Endodermal cell (in vitro differentiated cells): ENCODE measurements at regions not wholly inside any gene's neighbourhood (a gene's known extent, or its start where the extent isn't known, plus 50 kb on each side); places are given as distances from the start of the nearest gene placed in this dataset.

Source experiments
- DNase-seq: peaks from one replicate; pipeline ENCODE4 v3.0.0-alpha.2; 2017
- H3K27ac ChIP-seq: 2 replicates; pipeline ENCODE4 v1.5.1; 2013; ENCODE audit warnings: mild to moderate bottlenecking, low read depth, low read length, moderate library complexity
- H3K27me3 ChIP-seq: 2 replicates; pipeline ENCODE4 v1.6.1; 2013; ENCODE audit warnings: mild to moderate bottlenecking, low read length, moderate library complexity; ENCODE audit not compliant: insufficient read depth, control insufficient read depth, poor library complexity, severe bottlenecking
- H3K36me3 ChIP-seq: 2 replicates; pipeline ENCODE4 v1.7.0; 2013; ENCODE audit warnings: mild to moderate bottlenecking, low read length, moderate library complexity; ENCODE audit not compliant: control insufficient read depth, insufficient read depth
- H3K4me1 ChIP-seq: one replicate; pipeline ENCODE4 v1.7.0; 2013; ENCODE audit warnings: low read length; ENCODE audit not compliant: control insufficient read depth, insufficient read depth
- H3K4me3 ChIP-seq: 2 replicates; pipeline ENCODE4 v1.5.1; 2013; ENCODE audit warnings: mild to moderate bottlenecking, low read length, moderate library complexity
- H3K9ac ChIP-seq: 2 replicates; pipeline ENCODE4 v1.6.1; 2013; ENCODE audit warnings: mild to moderate bottlenecking, low read length, moderate library complexity; ENCODE audit not compliant: poor library complexity, severe bottlenecking; ENCODE audit errors: extremely low read depth
- H3K9me3 ChIP-seq: 2 replicates; pipeline ENCODE4 v1.6.1; 2013; ENCODE audit warnings: mild to moderate bottlenecking, low read length, moderate library complexity; ENCODE audit not compliant: control insufficient read depth
- H3K27ac Mint-ChIP-seq: 2 replicates; pipeline ENCODE4 v1.8.0; 2020; ENCODE audit warnings: mixed read lengths
- H3K27me3 Mint-ChIP-seq: 2 replicates; pipeline ENCODE4 v1.8.0; 2021; ENCODE audit warnings: mild to moderate bottlenecking, mixed read lengths; ENCODE audit not compliant: insufficient read depth
- H3K36me3 Mint-ChIP-seq: 2 replicates; pipeline ENCODE4 v1.8.0; 2020; ENCODE audit warnings: low read depth, mixed read lengths
- H3K4me1 Mint-ChIP-seq: 2 replicates; pipeline ENCODE4 v1.8.0; 2020; ENCODE audit warnings: mixed read lengths
- H3K4me3 Mint-ChIP-seq: 2 replicates; pipeline ENCODE4 v1.8.0; 2020; ENCODE audit warnings: mild to moderate bottlenecking, moderate library complexity, mixed read lengths
- H3K9me3 Mint-ChIP-seq: 2 replicates; pipeline ENCODE4 v1.8.0; 2020; ENCODE audit warnings: mild to moderate bottlenecking, mixed read lengths
- WGBS, 2 experiments: methylation state at CpG; one replicate each; pipeline versions ENCODE4 v1.1.5 to v1.1.7; 2013; ENCODE audit warnings: missing lambda C conversion rate in 2 of 2, mixed read lengths in 1 of 2; ENCODE audit not compliant: insufficient coverage in 1 of 2, insufficient read length in 1 of 2; 5-methylcytosine and 5-hydroxymethylcytosine counted together
- TF ChIP-seq, protein P1 (sequence below): fragments of 200-600 bp; sonication (generic); conservative IDR thresholded peaks from 2 replicates; pipeline ENCODE4 v1.5.0; 2021; ENCODE audit warnings: antibody characterized with exemption, mild to moderate bottlenecking

GRCh38 chr11:98659431-98659830, 361.3 kb upstream of the CNTN5 start:
- TF ChIP-seq, protein P1, sequence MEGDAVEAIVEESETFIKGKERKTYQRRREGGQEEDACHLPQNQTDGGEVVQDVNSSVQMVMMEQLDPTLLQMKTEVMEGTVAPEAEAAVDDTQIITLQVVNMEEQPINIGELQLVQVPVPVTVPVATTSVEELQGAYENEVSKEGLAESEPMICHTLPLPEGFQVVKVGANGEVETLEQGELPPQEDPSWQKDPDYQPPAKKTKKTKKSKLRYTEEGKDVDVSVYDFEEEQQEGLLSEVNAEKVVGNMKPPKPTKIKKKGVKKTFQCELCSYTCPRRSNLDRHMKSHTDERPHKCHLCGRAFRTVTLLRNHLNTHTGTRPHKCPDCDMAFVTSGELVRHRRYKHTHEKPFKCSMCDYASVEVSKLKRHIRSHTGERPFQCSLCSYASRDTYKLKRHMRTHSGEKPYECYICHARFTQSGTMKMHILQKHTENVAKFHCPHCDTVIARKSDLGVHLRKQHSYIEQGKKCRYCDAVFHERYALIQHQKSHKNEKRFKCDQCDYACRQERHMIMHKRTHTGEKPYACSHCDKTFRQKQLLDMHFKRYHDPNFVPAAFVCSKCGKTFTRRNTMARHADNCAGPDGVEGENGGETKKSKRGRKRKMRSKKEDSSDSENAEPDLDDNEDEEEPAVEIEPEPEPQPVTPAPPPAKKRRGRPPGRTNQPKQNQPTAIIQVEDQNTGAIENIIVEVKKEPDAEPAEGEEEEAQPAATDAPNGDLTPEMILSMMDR = no peak
- Histone ChIP-seq H3K4me1 (peaks cover 8% of the 10 kb centered on the region), H3K36me3 (no peaks in the 10 kb centered on the region), H3K9ac (no peak overlapping the region), H3K9me3 (no peaks in the 10 kb centered on the region), H3K27me3 (no peaks in the 10 kb centered on the region), H3K27ac (no peak overlapping the region), H3K4me3 (no peak overlapping the region)
- Mint-ChIP-seq H3K27me3 (no peaks in the 10 kb centered on the region), H3K9me3 (no peaks in the 10 kb centered on the region), H3K27ac (no peak overlapping the region), H3K36me3 (no peaks in the 10 kb centered on the region), H3K4me3 (no peak overlapping the region), H3K4me1 (no peaks in the 10 kb centered on the region)
- 94 to 98% methylated on average over 1 to 4 of the region's 4 CpGs for WGBS, 2 experiments
- no peak for DNase-seq

DNA sequence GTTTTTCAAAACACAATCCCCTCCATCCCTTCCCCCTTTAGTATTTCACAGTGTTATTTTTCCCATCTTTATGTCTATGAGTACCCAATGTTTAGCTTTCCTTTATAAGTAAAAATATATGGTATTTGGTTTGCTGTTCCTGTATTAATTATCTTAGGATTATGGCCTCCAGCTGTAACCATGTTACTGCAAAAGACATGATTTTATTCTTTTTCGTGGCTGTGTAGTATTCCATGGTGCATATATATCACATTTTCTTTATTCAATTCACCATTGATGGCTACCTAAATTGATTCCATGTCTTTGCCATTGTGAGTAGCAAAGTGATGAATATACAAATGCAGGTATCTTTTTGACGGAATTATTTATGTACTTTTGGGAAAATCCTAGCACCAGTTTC, 346.4 kb upstream of the CNTN5 start:
- Histone ChIP-seq H3K9ac (no peak overlapping the region), H3K4me1 (no peaks in the 10 kb centered on the region), H3K36me3 (no peaks in the 10 kb centered on the region), H3K9me3 (peaks cover 22% of the 10 kb centered on the region), H3K4me3 (no peak overlapping the region), H3K27me3 (no peaks in the 10 kb centered on the region), H3K27ac (no peak overlapping the region)
- H3K27me3 Mint-ChIP-seq = no peaks in the 10 kb centered on the region
- peaks cover 5% of the 10 kb centered on the region for H3K9me3 Mint-ChIP-seq
- no peak overlapping the region for H3K4me3 Mint-ChIP-seq
- TF ChIP-seq, protein P1 = no peak
- 100% methylated on average over 2 of the region's 2 CpGs; no CpG with 5 or more reads in 1 of the 2 experiments for WGBS, 2 experiments
- no peaks in the 10 kb centered on the region for H3K36me3 Mint-ChIP-seq
- DNase-seq = no peak
- H3K27ac Mint-ChIP-seq = no peak overlapping the region
- no peaks in the 10 kb centered on the region for H3K4me1 Mint-ChIP-seq

- Mint-ChIP-seq H3K27me3 (no peaks in the 10 kb centered on the region), H3K9me3 (peaks cover 5% of the 10 kb centered on the region), H3K36me3 (no peaks in the 10 kb centered on the region), H3K4me1 (no peaks in the 10 kb centered on the region), H3K27ac (peak overlapping the region; percentile 72), H3K4me3 (no peak overlapping the region)
- Histone ChIP-seq H3K9me3 (peaks cover 10% of the 10 kb centered on the region), H3K27ac (no peak overlapping the region), H3K4me3 (no peak overlapping the region), H3K36me3 (no peaks in the 10 kb centered on the region), H3K4me1 (no peaks in the 10 kb centered on the region), H3K9ac (no peak overlapping the region), H3K27me3 (no peaks in the 10 kb centered on the region)
- TF ChIP-seq, protein P1 = no peak
- DNase-seq = no peak
- WGBS, 2 experiments = 90 to 100% methylated on average over 1 of the region's 1 CpG
Measured at GRCh38 chr11:98679673-98680072, 341.1 kb upstream of the CNTN5 start.
